ENCODE measurements at regions not wholly inside any gene's neighbourhood (a gene's known extent, or its start where the extent isn't known, plus 50 kb on each side); places are given as distances from the start of the nearest gene placed in this dataset.
"Not testable (repeated sequence)": the region's sequence is repeated elsewhere in the genome, so short reads cannot be mapped to it uniquely, and the experiment has no call there.

- DNase-seq = not testable (repeated sequence)
Measured at GRCh38 chr21:22194986-22195385, 1196.8 kb downstream of the NCAM2 start.

GRCh38 chr21:22200378-22201092, 1202.3 kb downstream of the NCAM2 start:
- DNase-seq = no peak

GRCh38 chr21:22201126-22201525, 1202.9 kb downstream of the NCAM2 start:
- no peak for DNase-seq

- no peak for DNase-seq
Measured at GRCh38 chr21:22201669-22202068, 1203.5 kb downstream of the NCAM2 start.

- no peak for DNase-seq
Measured at GRCh38 chr21:22209304-22209700, 1211.1 kb downstream of the NCAM2 start.

GRCh38 chr21:22211943-22212342, 1213.7 kb downstream of the NCAM2 start:
- no peak for DNase-seq

GRCh38 chr21:22223385-22223784, 1225.2 kb downstream of the NCAM2 start:
- DNase-seq = no peak

GRCh38 chr21:22224261-22224660, 1226.1 kb downstream of the NCAM2 start:
- no peak for DNase-seq

GRCh38 chr21:22225299-22225698, 1227.1 kb downstream of the NCAM2 start:
- DNase-seq = no peak

- no peak for DNase-seq
Measured at GRCh38 chr21:22231013-22231412, 1232.8 kb downstream of the NCAM2 start.

- DNase-seq = no peak
Measured at GRCh38 chr21:22235866-22236590, 1237.8 kb downstream of the NCAM2 start.

- no peak for DNase-seq
Measured at GRCh38 chr21:22244516-22244915, 1246.3 kb downstream of the NCAM2 start.

GRCh38 chr21:22250355-22250754, 1252.1 kb downstream of the NCAM2 start:
- no peak for DNase-seq

GRCh38 chr21:22253761-22254160, 1255.6 kb downstream of the NCAM2 start:
- DNase-seq = no peak

GRCh38 chr21:22258821-22259220, 1260.6 kb downstream of the NCAM2 start:
- DNase-seq = no peak

GRCh38 chr21:22260274-22260673, 1262.1 kb downstream of the NCAM2 start:
- DNase-seq = no peak

GRCh38 chr21:22263890-22264289, 1265.7 kb downstream of the NCAM2 start:
- no peak for DNase-seq

- DNase-seq = no peak
Measured at GRCh38 chr21:22277341-22277740, 1279.1 kb downstream of the NCAM2 start.

GRCh38 chr21:22278366-22278765, 1280.2 kb downstream of the NCAM2 start:
- DNase-seq = no peak

GRCh38 chr21:22280851-22281250, 1282.6 kb downstream of the NCAM2 start:
- no peak for DNase-seq

- no peak for DNase-seq
Measured at GRCh38 chr21:22288885-22289499, 1290.8 kb downstream of the NCAM2 start.

GRCh38 chr21:22292144-22292543, 1293.9 kb downstream of the NCAM2 start:
- DNase-seq = no peak

GRCh38 chr21:22297575-22297974, 1299.4 kb downstream of the NCAM2 start:
- DNase-seq = no peak
